Colonic mucosa (tissue), 4 donors: ENCODE measurements at regions not wholly inside any gene's neighbourhood (a gene's known extent, or its start where the extent isn't known, plus 50 kb on each side); places are given as distances from the start of the nearest gene placed in this dataset.
"Not testable (repeated sequence)": the region's sequence is repeated elsewhere in the genome, so short reads cannot be mapped to it uniquely, and the experiment has no call there.

Experiments used
- DNase-seq: peaks from one replicate; pipeline ENCODE4 v3.0.0-alpha.2; 2020
- H3K27ac ChIP-seq: fragments of 200-600 bp; one replicate; pipeline ENCODE4 v1.8.0; 2021
- H3K27me3 ChIP-seq: fragments of 200-600 bp; one replicate; pipeline ENCODE4 v1.8.0; 2021
- H3K36me3 ChIP-seq: fragments of 200-600 bp; one replicate; pipeline ENCODE4 v1.8.0; 2021
- H3K4me1 ChIP-seq: fragments of 200-600 bp; one replicate; pipeline ENCODE4 v1.8.0; 2021; ENCODE audit warnings: mild to moderate bottlenecking
- H3K4me3 ChIP-seq: fragments of 200-600 bp; one replicate; pipeline ENCODE4 v1.8.0; 2021
- H3K9ac ChIP-seq, 2 donors: one replicate each; pipeline ENCODE4 v1.7.0; 2013; ENCODE audit warnings: control low read depth in 2 of 2, low read depth in 2 of 2, low read length in 2 of 2
- H3K9me3 ChIP-seq: fragments of 200-600 bp; one replicate; pipeline ENCODE4 v1.8.0; 2021
- intact Hi-C: fragments of 100-400 bp; cut with DNase I; formaldehyde crosslinking; loops from one replicate; pipeline ENCODE4 v1.14.1; 2022
- TF ChIP-seq, protein P1 (sequence below): fragments of 200-600 bp; IDR thresholded peaks from one replicate; pipeline ENCODE4 v1.8.0; 2022; ENCODE audit warnings: antibody characterized with exemption, mild to moderate bottlenecking
- donor health status: healthy.
- donor health status: DM: no; HTN: no; CAD: no.
- donor health status: DM: no; HTN: no; CAD: no.

DNA sequence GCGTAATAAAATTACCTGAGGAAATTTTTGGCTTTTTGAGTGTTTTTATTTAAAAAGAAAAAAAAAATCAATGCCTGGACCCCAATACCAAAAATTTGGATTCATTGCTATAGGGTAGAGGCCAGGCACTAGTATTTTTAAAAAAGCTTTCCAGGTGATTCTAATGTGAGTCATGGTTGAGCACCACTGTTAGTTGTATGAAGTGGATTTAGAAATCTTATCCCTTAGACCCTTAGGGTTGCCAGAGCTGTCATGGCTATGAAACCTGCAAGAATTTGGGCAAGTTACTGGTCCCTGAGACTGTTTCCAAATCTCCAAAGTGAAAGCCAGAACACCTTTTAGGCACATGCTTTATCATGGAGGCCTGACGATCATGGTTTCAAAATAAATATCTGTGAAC is 262.5 kb downstream of the AHR start:
- no peak overlapping the region for H3K9ac ChIP-seq
- TF ChIP-seq, protein P1, sequence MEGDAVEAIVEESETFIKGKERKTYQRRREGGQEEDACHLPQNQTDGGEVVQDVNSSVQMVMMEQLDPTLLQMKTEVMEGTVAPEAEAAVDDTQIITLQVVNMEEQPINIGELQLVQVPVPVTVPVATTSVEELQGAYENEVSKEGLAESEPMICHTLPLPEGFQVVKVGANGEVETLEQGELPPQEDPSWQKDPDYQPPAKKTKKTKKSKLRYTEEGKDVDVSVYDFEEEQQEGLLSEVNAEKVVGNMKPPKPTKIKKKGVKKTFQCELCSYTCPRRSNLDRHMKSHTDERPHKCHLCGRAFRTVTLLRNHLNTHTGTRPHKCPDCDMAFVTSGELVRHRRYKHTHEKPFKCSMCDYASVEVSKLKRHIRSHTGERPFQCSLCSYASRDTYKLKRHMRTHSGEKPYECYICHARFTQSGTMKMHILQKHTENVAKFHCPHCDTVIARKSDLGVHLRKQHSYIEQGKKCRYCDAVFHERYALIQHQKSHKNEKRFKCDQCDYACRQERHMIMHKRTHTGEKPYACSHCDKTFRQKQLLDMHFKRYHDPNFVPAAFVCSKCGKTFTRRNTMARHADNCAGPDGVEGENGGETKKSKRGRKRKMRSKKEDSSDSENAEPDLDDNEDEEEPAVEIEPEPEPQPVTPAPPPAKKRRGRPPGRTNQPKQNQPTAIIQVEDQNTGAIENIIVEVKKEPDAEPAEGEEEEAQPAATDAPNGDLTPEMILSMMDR = no peak
- DNase-seq = no peak
- no peaks in the 10 kb centered on the region for H3K36me3 ChIP-seq
- no peaks in the 10 kb centered on the region for H3K9me3 ChIP-seq
- H3K27ac ChIP-seq = no peak overlapping the region
- H3K4me3 ChIP-seq = no peak overlapping the region
- H3K4me1 ChIP-seq = no peaks in the 10 kb centered on the region
- intact Hi-C loops = no loop called here
- H3K27me3 ChIP-seq = no peaks in the 10 kb centered on the region

DNA sequence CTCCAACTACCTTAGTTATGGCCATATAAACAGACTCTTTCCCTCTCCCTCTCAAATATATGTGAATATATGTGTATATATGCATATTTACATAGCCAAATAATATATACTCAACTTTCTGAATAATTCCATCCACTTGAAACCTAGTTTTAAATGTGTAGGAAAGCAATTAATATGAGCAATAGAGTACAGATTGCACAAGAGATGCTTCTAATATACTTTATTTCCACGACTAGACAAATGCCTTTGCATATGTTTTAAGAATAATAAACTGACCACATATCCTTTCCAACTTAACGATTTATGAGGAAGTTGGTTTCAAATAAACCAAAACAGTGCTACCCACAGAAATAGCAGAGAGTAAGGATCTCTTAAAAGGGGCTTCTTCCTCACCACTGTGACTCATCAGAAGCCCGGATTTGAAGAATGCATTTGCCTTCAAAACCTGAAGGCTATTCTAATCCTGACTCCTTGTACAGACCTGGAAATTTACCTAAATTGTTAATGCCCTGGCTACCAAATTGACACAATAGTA is 266.3 kb downstream of the AHR start:
- no peaks in the 10 kb centered on the region for H3K27me3 ChIP-seq
- no peak overlapping the region for H3K9ac ChIP-seq
- H3K9me3 ChIP-seq = no peaks in the 10 kb centered on the region
- no peaks in the 10 kb centered on the region for H3K4me1 ChIP-seq
- no peak for DNase-seq
- TF ChIP-seq, protein P1 = no peak
- H3K27ac ChIP-seq = no peak overlapping the region
- no peak overlapping the region for H3K4me3 ChIP-seq
- H3K36me3 ChIP-seq = no peaks in the 10 kb centered on the region
- intact Hi-C loops = no loop called here

DNA sequence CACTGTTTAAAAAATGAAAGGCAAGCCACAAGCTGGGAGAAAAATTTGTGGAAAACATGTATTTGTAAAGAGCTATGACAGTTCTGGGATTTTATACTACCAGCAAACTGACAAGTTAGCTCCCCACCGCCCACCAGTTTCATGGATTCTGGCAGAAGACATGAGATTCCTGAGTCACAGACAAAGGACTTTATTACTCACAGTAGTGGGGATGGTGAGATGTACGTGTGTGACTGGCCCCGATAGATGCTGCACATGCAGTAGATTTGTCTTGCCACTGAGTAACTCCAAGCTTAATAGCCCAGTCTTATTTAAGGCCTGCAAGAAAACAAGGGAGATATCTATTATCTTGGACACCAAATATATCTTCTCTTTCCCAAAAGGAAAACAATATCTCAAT is 281.7 kb downstream of the AHR start:
- DNase-seq = no peak
- no peaks in the 10 kb centered on the region for H3K27me3 ChIP-seq
- TF ChIP-seq, protein P1 = no peak

DNA sequence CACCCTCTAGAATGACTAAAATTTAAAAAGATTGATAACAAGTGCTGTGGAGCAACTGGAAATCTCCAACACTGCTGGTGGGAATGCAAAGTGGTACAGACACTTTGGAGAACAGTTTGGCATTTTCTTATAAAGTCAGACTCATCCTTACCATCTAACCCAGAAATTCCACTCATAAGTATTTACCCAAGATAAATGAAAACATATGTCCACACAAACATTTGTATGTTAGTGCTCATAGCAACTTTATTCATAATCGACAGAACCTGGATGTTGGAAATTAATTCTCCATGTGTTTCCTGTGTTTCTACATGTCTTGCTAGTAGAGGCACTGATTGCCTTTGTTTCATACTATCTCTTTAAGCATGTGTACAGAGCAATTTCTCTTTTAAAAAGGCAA is 282.4 kb downstream of the AHR start:
- Histone ChIP-seq H3K4me3 (no peak overlapping the region), H3K9me3 (no peaks in the 10 kb centered on the region), H3K27ac (no peak overlapping the region), H3K9ac (no peak overlapping the region), H3K36me3 (no peaks in the 10 kb centered on the region), H3K4me1 (no peaks in the 10 kb centered on the region), H3K27me3 (no peaks in the 10 kb centered on the region)
- no peak for DNase-seq
- intact Hi-C loops = loop anchor here (10.0 kb wide), 1 partner anchor 64 kb away; no protein-coding TSS in a partner anchor
- TF ChIP-seq, protein P1 = no peak

More for the DNA sequence above, 281.7 kb downstream of the AHR start:
- no peaks in the 10 kb centered on the region for H3K36me3 ChIP-seq
- no peaks in the 10 kb centered on the region for H3K9me3 ChIP-seq
- H3K4me1 ChIP-seq = no peaks in the 10 kb centered on the region
- no peak overlapping the region for H3K4me3 ChIP-seq
- H3K9ac ChIP-seq = no peak overlapping the region
- no peak overlapping the region for H3K27ac ChIP-seq
- intact Hi-C loops = loop anchor here (10.0 kb wide), 1 partner anchor 65 kb away; no protein-coding TSS in a partner anchor

DNA sequence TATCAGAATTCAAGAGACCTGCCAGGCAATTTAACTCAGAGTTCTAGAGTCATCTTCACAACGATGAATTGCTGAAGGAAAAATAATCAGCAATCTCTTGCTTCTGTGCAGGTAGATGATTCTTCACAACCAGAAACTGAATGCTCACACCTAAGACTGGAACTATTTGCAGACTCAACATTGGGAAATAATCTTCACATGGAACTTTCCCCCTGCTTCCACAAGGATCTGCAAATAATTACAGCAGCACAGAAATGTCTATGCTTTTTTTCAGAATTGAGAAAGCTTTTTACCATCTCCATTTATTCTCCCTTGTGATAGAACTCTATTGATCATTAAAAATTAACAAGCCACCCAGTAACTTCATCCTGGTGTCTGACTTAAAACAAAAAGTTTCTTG is 282.8 kb downstream of the AHR start:
- Histone ChIP-seq H3K27me3 (no peaks in the 10 kb centered on the region), H3K27ac (no peak overlapping the region), H3K36me3 (no peaks in the 10 kb centered on the region), H3K9ac (no peak overlapping the region), H3K4me3 (no peak overlapping the region), H3K9me3 (no peaks in the 10 kb centered on the region), H3K4me1 (no peaks in the 10 kb centered on the region)
- intact Hi-C loops = loop anchor here (10.0 kb wide), 1 partner anchor 64 kb away; no protein-coding TSS in a partner anchor
- TF ChIP-seq, protein P1 = no peak
- no peak for DNase-seq

DNA sequence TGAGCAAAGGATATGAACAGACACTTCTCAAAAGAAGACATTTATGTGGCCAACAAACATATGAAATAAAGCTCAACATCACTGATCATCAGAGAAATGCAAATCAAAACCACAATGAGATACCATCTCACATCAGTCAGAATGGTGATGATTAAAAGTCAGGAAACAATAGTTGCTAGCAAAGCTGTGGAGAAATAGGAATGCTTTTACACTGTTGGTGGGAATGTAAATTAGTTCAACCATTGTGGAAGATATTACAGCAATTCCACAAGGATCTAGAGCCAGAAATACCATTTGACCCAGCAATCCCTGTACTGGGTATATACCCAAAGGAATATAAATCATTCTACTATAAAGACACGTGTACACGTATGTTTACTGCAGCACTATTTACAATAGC is 284.2 kb downstream of the AHR start:
- intact Hi-C loops = loop anchor here (10.0 kb wide), 1 partner anchor 62 kb away; no protein-coding TSS in a partner anchor
- H3K36me3 ChIP-seq, H3K9ac ChIP-seq, DNase-seq, H3K27ac ChIP-seq, H3K4me1 ChIP-seq, H3K9me3 ChIP-seq, H3K4me3 ChIP-seq, H3K27me3 ChIP-seq: not testable (repeated sequence)
